Suprapubic skin (tissue), 3 donors: ENCODE measurements at regions not wholly inside any gene's neighbourhood (a gene's known extent, or its start where the extent isn't known, plus 50 kb on each side); places are given as distances from the start of the nearest gene placed in this dataset.

ENCODE experiments used
- POLR2AphosphoS5 ChIP-seq, 3 donors: sonication (generic); formaldehyde crosslinking; IDR thresholded peaks; one replicate each; pipeline ENCODE4 v1.6.1; 2017; ENCODE audit warnings: antibody characterized with exemption in 3 of 3
- TF ChIP-seq, protein P1 (sequence below), 2 donors: fragments of 200-600 bp in 1 of 2; fragments of 450-650 bp in 1 of 2; sonication (generic) in 1 of 2; IDR thresholded peaks; one replicate each; pipeline ENCODE4 v1.5.1; 2016 to 2019; ENCODE audit warnings: antibody characterized with exemption in 2 of 2, mild to moderate bottlenecking in 1 of 2, moderate library complexity in 1 of 2

- TF ChIP-seq, protein P1, sequence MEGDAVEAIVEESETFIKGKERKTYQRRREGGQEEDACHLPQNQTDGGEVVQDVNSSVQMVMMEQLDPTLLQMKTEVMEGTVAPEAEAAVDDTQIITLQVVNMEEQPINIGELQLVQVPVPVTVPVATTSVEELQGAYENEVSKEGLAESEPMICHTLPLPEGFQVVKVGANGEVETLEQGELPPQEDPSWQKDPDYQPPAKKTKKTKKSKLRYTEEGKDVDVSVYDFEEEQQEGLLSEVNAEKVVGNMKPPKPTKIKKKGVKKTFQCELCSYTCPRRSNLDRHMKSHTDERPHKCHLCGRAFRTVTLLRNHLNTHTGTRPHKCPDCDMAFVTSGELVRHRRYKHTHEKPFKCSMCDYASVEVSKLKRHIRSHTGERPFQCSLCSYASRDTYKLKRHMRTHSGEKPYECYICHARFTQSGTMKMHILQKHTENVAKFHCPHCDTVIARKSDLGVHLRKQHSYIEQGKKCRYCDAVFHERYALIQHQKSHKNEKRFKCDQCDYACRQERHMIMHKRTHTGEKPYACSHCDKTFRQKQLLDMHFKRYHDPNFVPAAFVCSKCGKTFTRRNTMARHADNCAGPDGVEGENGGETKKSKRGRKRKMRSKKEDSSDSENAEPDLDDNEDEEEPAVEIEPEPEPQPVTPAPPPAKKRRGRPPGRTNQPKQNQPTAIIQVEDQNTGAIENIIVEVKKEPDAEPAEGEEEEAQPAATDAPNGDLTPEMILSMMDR (IDR thresholded peaks at IDR 0.05): no peak
- no peak for TF ChIP-seq POLR2AphosphoS5 (IDR thresholded peaks at IDR 0.05)
Observed at GRCh38 chr1:222046684-222047263, 304.9 kb upstream of the DUSP10 start.
